ENCODE measurements at regions not wholly inside any gene's neighbourhood (a gene's known extent, or its start where the extent isn't known, plus 50 kb on each side); places are given as distances from the start of the nearest gene placed in this dataset.

DNA sequence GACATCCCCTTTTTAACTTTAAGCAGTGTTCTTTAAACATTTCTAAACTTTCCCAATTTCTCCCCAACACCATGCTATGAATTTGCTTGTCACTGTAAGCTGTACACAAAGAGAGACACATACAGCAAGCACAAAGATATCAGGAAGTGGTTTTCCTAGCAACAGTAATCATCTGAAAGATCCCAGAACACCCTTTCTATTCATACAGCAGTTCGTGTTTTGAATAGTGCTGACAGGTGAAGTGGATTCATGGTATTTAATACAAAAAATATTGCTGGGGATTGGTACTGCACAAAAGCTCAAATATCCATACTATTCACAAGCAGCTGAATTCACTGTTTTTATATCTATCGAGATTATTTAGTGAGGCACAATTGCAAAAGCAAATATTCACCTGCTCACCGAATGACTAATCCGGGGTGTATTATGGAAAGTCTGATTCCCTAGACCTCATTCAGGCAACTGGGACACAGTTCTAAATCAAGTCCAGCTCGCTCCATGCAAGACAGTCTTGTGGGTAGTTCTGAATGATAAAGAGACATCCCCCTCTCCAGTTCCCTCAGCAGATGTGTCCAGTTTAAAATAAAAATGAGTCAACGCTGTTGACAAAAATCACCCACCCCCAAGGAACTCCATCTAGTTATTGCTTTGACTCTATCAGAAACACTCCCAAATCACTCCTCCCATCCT is 107.1 kb upstream of the TSHZ2 start:
- TF ChIP-seq, protein P1, sequence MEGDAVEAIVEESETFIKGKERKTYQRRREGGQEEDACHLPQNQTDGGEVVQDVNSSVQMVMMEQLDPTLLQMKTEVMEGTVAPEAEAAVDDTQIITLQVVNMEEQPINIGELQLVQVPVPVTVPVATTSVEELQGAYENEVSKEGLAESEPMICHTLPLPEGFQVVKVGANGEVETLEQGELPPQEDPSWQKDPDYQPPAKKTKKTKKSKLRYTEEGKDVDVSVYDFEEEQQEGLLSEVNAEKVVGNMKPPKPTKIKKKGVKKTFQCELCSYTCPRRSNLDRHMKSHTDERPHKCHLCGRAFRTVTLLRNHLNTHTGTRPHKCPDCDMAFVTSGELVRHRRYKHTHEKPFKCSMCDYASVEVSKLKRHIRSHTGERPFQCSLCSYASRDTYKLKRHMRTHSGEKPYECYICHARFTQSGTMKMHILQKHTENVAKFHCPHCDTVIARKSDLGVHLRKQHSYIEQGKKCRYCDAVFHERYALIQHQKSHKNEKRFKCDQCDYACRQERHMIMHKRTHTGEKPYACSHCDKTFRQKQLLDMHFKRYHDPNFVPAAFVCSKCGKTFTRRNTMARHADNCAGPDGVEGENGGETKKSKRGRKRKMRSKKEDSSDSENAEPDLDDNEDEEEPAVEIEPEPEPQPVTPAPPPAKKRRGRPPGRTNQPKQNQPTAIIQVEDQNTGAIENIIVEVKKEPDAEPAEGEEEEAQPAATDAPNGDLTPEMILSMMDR (conservative IDR thresholded peaks at IDR 0.05; ENCODE audit: low read length), result no peak
- TF ChIP-seq EZH2phosphoT487 (IDR thresholded peaks at IDR 0.05; ENCODE audit: borderline replicate concordance, low read depth, low read length), result no peak
